SK-N-SH treated with all-trans-retinoic acid at 6 μM for 48 hours (cell line): ENCODE measurements at regions not wholly inside any gene's neighbourhood (a gene's known extent, or its start where the extent isn't known, plus 50 kb on each side); places are given as distances from the start of the nearest gene placed in this dataset.

ENCODE experiments used
- ATAC-seq: fragments of 200-7000 bp; cut with Tn5 transposase; 3 replicates; pipeline ENCODE4 v1.9.1; 2020; ENCODE audit warnings: mild to moderate bottlenecking, moderate library complexity
- BACH2 ChIP-seq: fragments of 250-450 bp; sonication (Bioruptor Pico); IDR thresholded peaks from 2 replicates; pipeline ENCODE4 v1.9.0; 2021; ENCODE audit warnings: mild to moderate bottlenecking, borderline replicate concordance
- CSDC2 ChIP-seq: fragments of 250-450 bp; sonication (Bioruptor Pico); IDR thresholded peaks from 2 replicates; pipeline ENCODE4 v1.5.0; 2020; ENCODE audit warnings: mild to moderate bottlenecking, moderate library complexity
- ESRRG ChIP-seq: fragments of 250-450 bp; sonication (Bioruptor Pico); IDR thresholded peaks from 2 replicates; pipeline ENCODE4 v1.6.1; 2021; ENCODE audit warnings: mild to moderate bottlenecking
- GLIS3 ChIP-seq: fragments of 250-450 bp; sonication (Bioruptor Pico); IDR thresholded peaks from 2 replicates; pipeline ENCODE4 v1.5.0; 2020; ENCODE audit warnings: mild to moderate bottlenecking, moderate library complexity
- ISL1 ChIP-seq: fragments of 250-450 bp; sonication (Bioruptor Pico); IDR thresholded peaks from 2 replicates; pipeline ENCODE4 v2.1.2; 2022; ENCODE audit warnings: mild to moderate bottlenecking, moderate library complexity
- OSR1 ChIP-seq: fragments of 250-450 bp; sonication (Bioruptor Pico); IDR thresholded peaks from 2 replicates; pipeline ENCODE4 v1.8.0; 2022; ENCODE audit warnings: moderate library complexity, mild to moderate bottlenecking, inconsistent platforms
- PATZ1 ChIP-seq: fragments of 250-450 bp; sonication (Bioruptor Pico); IDR thresholded peaks from 2 replicates; pipeline ENCODE4 v1.8.0; 2020; ENCODE audit warnings: mild to moderate bottlenecking, moderate library complexity, borderline replicate concordance
- PPARA ChIP-seq: fragments of 250-450 bp; sonication (Bioruptor Pico); IDR thresholded peaks from 2 replicates; pipeline ENCODE4 v1.5.0; 2020; ENCODE audit warnings: mild to moderate bottlenecking, borderline replicate concordance
- RARB ChIP-seq: fragments of 250-450 bp; sonication (Bioruptor Pico); IDR thresholded peaks from 2 replicates; pipeline ENCODE4 v1.8.0; 2021; ENCODE audit warnings: mild to moderate bottlenecking, moderate library complexity
- SNAI2 ChIP-seq: fragments of 250-450 bp; sonication (Bioruptor Pico); IDR thresholded peaks from 2 replicates; pipeline ENCODE4 v1.5.0; 2020; ENCODE audit warnings: mild to moderate bottlenecking, moderate library complexity
- TCF4 ChIP-seq: fragments of 250-450 bp; sonication (Bioruptor Pico); IDR thresholded peaks from 2 replicates; pipeline ENCODE4 v1.8.0; 2021; ENCODE audit warnings: mild to moderate bottlenecking, moderate library complexity, borderline replicate concordance
- TSHZ2 ChIP-seq: fragments of 250-450 bp; sonication (Bioruptor Pico); IDR thresholded peaks from 2 replicates; pipeline ENCODE4 v1.5.0; 2020; ENCODE audit warnings: mild to moderate bottlenecking, moderate library complexity
- ZC3H10 ChIP-seq: fragments of 250-450 bp; sonication (Bioruptor Pico); IDR thresholded peaks from 2 replicates; pipeline ENCODE4 v1.5.1; 2021; ENCODE audit warnings: mild to moderate bottlenecking, moderate library complexity
- ZFP3 ChIP-seq: fragments of 250-450 bp; sonication (Bioruptor Pico); IDR thresholded peaks from 2 replicates; pipeline ENCODE4 v1.5.0; 2020; ENCODE audit warnings: mild to moderate bottlenecking, moderate library complexity
- ZFP30 ChIP-seq: fragments of 450-650 bp; formaldehyde crosslinking; IDR thresholded peaks from 2 replicates; pipeline ENCODE4 v1.5.0; 2022; ENCODE audit warnings: mild to moderate bottlenecking, moderate library complexity
- ZNF70 ChIP-seq: fragments of 450-650 bp; formaldehyde crosslinking; IDR thresholded peaks from 2 replicates; pipeline ENCODE4 v1.5.0; 2020; ENCODE audit warnings: mild to moderate bottlenecking, moderate library complexity
- ZNF8 ChIP-seq: fragments of 450-650 bp; formaldehyde crosslinking; IDR thresholded peaks from 2 replicates; pipeline ENCODE4 v1.5.0; 2020; ENCODE audit warnings: mild to moderate bottlenecking, moderate library complexity
- TF ChIP-seq, protein P1 (sequence below): fragments of 250-450 bp; sonication (Bioruptor Pico); IDR thresholded peaks from 2 replicates; pipeline ENCODE4 v1.5.1; 2021; ENCODE audit warnings: mild to moderate bottlenecking, moderate library complexity

GRCh38 chr2:128631698-128632500, 313.2 kb upstream of the HS6ST1 start:
- TF ChIP-seq ESRRG (CRISPR knock-in tag) (no peak), TSHZ2 (CRISPR knock-in tag) (no peak), CSDC2 (no peak), GLIS3 (no peak), ZNF70 (CRISPR knock-in tag) (no peak), ISL1 (CRISPR knock-in tag) (no peak)
- no peak for ATAC-seq

- no peak for TF ChIP-seq ISL1 (CRISPR knock-in tag)
- no peak for TF ChIP-seq RARB (CRISPR knock-in tag)
- no peak for TF ChIP-seq ZFP30 (CRISPR knock-in tag)
- no peak for TF ChIP-seq ZFP3
- no peak for TF ChIP-seq ZNF70 (CRISPR knock-in tag)
- TF ChIP-seq, protein P1, sequence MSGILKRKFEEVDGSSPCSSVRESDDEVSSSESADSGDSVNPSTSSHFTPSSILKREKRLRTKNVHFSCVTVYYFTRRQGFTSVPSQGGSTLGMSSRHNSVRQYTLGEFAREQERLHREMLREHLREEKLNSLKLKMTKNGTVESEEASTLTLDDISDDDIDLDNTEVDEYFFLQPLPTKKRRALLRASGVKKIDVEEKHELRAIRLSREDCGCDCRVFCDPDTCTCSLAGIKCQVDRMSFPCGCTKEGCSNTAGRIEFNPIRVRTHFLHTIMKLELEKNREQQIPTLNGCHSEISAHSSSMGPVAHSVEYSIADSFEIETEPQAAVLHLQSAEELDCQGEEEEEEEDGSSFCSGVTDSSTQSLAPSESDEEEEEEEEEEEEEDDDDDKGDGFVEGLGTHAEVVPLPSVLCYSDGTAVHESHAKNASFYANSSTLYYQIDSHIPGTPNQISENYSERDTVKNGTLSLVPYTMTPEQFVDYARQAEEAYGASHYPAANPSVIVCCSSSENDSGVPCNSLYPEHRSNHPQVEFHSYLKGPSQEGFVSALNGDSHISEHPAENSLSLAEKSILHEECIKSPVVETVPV (CRISPR knock-in tag): no peak
- no peak for TF ChIP-seq CSDC2
- ATAC-seq: no peak
These were observed 313.8 kb upstream of the HS6ST1 start for GRCh38 chr2:128632501-128632800.

DNA sequence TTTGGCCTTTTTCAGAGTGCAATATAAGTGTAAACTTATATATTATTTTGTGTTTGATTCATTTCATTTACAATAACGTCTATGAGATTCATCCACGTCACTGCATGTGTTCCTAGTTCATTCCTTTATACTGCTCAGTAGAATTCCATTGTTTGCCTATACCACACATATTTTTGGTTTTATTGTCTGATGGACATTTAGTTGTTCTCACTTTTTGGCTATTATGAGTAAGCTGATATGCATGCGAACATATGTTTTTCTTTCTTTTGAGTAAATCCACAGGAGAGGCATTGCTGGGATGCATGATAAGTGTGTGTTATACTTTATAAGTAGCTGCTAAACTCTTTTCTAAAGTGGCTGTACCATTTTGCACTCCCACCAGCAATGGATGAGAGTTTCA, 314.8 kb upstream of the HS6ST1 start:
- ATAC-seq: no peak

GRCh38 chr2:128635361-128635900, 316.8 kb upstream of the HS6ST1 start:
- no peak for TF ChIP-seq OSR1
- TF ChIP-seq PPARA (CRISPR knock-in tag): no peak
- TF ChIP-seq PATZ1 (CRISPR knock-in tag): no peak
- no peak for TF ChIP-seq ZFP3
- TF ChIP-seq BACH2: no peak
- no peak for TF ChIP-seq CSDC2
- no peak for ATAC-seq

More for the DNA sequence above, 314.8 kb upstream of the HS6ST1 start:
- TF ChIP-seq OSR1: no peak
- no peak for TF ChIP-seq SNAI2 (CRISPR knock-in tag)
- no peak for TF ChIP-seq PPARA (CRISPR knock-in tag)
- TF ChIP-seq, protein P1 (CRISPR knock-in tag): no peak

DNA sequence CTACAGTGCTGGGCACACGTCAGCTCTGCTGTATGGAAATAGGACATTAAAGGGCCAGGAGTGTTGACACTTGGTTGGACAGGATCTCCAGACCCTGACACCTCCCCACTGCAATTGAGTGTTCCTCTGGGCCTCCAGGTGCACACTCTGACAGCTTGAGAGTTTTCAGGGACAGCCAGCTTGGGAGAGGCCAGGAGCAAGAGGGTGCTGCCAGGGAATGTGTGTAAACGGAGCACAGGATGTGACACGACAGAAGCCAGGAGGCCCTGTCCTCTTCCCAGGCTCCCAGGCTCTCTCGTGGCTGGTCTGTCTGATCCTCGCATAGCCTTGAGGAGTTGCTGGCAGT, 318.1 kb upstream of the HS6ST1 start:
- ATAC-seq: no peak
- TF ChIP-seq ZNF8 (CRISPR knock-in tag) (no peak), ZFP30 (CRISPR knock-in tag) (no peak), SNAI2 (CRISPR knock-in tag) (no peak), OSR1 (no peak), TSHZ2 (CRISPR knock-in tag) (no peak), ISL1 (CRISPR knock-in tag) (no peak), PATZ1 (CRISPR knock-in tag) (no peak), ZFP3 (no peak), TCF4 (CRISPR knock-in tag) (no peak), CSDC2 (no peak), BACH2 (no peak), ZC3H10 (CRISPR knock-in tag) (no peak)
- TF ChIP-seq, all 23 proteins: peak for 0
